Endothelial cell of umbilical vein (primary cell): ENCODE measurements at regions not wholly inside any gene's neighbourhood (a gene's known extent, or its start where the extent isn't known, plus 50 kb on each side); places are given as distances from the start of the nearest gene placed in this dataset.

Source experiments
- BruUV-seq: library from RNA; stranded (reverse); fragments of 400-500 nt; replicated peaks from 2 replicates; lab custom pipeline; 2021; lab: Mats Ljungman, UMichigan
- CTCF ChIA-PET: fragments of 300-600, 350-600 bp; sonication (Branson Sonifier 250); formaldehyde crosslinking; loops from one replicate; lab custom pipeline; 2021; ENCODE audit warnings: antibody characterized with exemption, inconsistent platforms; lab: Charles Lee
- POLR2A ChIA-PET: fragments of 300-600, 350-600 bp; sonication (Branson Sonifier 250); formaldehyde crosslinking; loops from one replicate; lab custom pipeline; 2021; ENCODE audit warnings: antibody characterized with exemption, inconsistent platforms; lab: Charles Lee
- DNase-seq: peaks from one replicate; pipeline ENCODE4 v3.0.0-alpha.2; 2011; ENCODE audit warnings: low read depth, low spot score
- FAIRE-seq: peaks from 2 replicates; lab custom pipeline; 2011; peaks lifted over from hg19 to GRCh38; lab: Jason Lieb, UNC
- H2AFZ ChIP-seq: 2 replicates; pipeline ENCODE4 v1.6.0; 2012; ENCODE audit warnings: low read depth, low read length, control low read depth, inconsistent platforms
- H3K27ac ChIP-seq: 2 replicates; pipeline ENCODE4 v1.5.1; 2011; ENCODE audit warnings: low read depth, mild to moderate bottlenecking, control low read depth, low read length, moderate library complexity; ENCODE audit not compliant: insufficient read depth
- H3K27me3 ChIP-seq, 2 experiments: 2 replicates each; pipeline versions ENCODE4 v1.6.0 to v1.6.1; 2011; ENCODE audit warnings: low read length in 2 of 2, mixed read lengths in 1 of 2; ENCODE audit not compliant: control insufficient read depth in 2 of 2, insufficient read depth in 2 of 2
- H3K36me3 ChIP-seq, 2 experiments: 2 replicates in 1 of 2; 3 replicates in 1 of 2; pipeline ENCODE4 v1.5.1; 2011; ENCODE audit warnings: low read length in 2 of 2, mild to moderate bottlenecking in 1 of 2, moderate library complexity in 1 of 2; ENCODE audit not compliant: control insufficient read depth in 2 of 2, insufficient read depth in 2 of 2; ENCODE audit errors: extremely low read depth in 1 of 2
- H3K4me1 ChIP-seq: 3 replicates; pipeline ENCODE4 v1.5.1; 2011; ENCODE audit warnings: mild to moderate bottlenecking, low read length; ENCODE audit not compliant: control insufficient read depth, insufficient read depth; ENCODE audit errors: extremely low read depth
- H3K4me2 ChIP-seq: 2 replicates; pipeline ENCODE4 v1.6.1; 2011; ENCODE audit warnings: low read length, control low read depth, mixed read lengths; ENCODE audit not compliant: insufficient read depth
- H3K4me3 ChIP-seq, 3 experiments: fragments of 200-600 bp in 1 of 3; sonication (generic), shearing (Covaris generic) in 1 of 3; replicated peaks in 1 of 3; 2 replicates each; pipeline ENCODE4 v1.5.1; 2011 to 2016; ENCODE audit warnings: control low read depth in 3 of 3, low read length in 3 of 3, mild to moderate bottlenecking in 2 of 3, inconsistent platforms in 1 of 3, low read depth in 1 of 3, moderate library complexity in 1 of 3; ENCODE audit not compliant: insufficient read depth in 1 of 3
- H3K79me2 ChIP-seq: 2 replicates; pipeline ENCODE4 v1.6.0; 2012; ENCODE audit warnings: low read length, inconsistent platforms; ENCODE audit not compliant: control insufficient read depth, insufficient read depth
- H3K9ac ChIP-seq: replicated peaks from 2 replicates; pipeline ENCODE3; 2011; ENCODE audit warnings: low read length, control low read depth; ENCODE audit not compliant: insufficient read depth; ENCODE audit errors: extremely low read depth
- H3K9me1 ChIP-seq: replicated peaks from 3 replicates; pipeline ENCODE4 v1.6.0; 2011; ENCODE audit warnings: mild to moderate bottlenecking, low read length; ENCODE audit not compliant: control insufficient read depth, insufficient read depth; ENCODE audit errors: extremely low read depth
- H3K9me3 ChIP-seq: replicated peaks from 2 replicates; pipeline ENCODE4 v1.5.1; 2012; ENCODE audit warnings: low read length, inconsistent platforms; ENCODE audit not compliant: control insufficient read depth, insufficient read depth
- H4K20me1 ChIP-seq: replicated peaks from 2 replicates; pipeline ENCODE3; 2011; ENCODE audit warnings: mild to moderate bottlenecking, low read length; ENCODE audit not compliant: control insufficient read depth, insufficient read depth; ENCODE audit errors: extremely low read depth
- EZH2 ChIP-seq: IDR thresholded peaks from 2 replicates; pipeline ENCODE4 v1.6.1; 2012; ENCODE audit warnings: borderline replicate concordance, low read depth, mild to moderate bottlenecking, moderate library complexity, low read length, inconsistent platforms; ENCODE audit not compliant: severe bottlenecking
- FOS ChIP-seq: IDR thresholded peaks from 2 replicates; pipeline ENCODE4 v1.6.1; 2011; ENCODE audit warnings: mild to moderate bottlenecking, low read length, moderate library complexity, borderline replicate concordance; ENCODE audit not compliant: insufficient read depth
- GATA2 ChIP-seq: IDR thresholded peaks from 2 replicates; pipeline ENCODE4 v1.7.0; 2011; ENCODE audit warnings: low read depth, mild to moderate bottlenecking, moderate library complexity, mixed read lengths, low read length; ENCODE audit not compliant: insufficient read length, insufficient read depth
- JUN ChIP-seq: IDR thresholded peaks from 2 replicates; pipeline ENCODE4 v1.6.1; 2011; ENCODE audit warnings: borderline replicate concordance, low read depth; ENCODE audit not compliant: insufficient read length, insufficient read depth
- MAX ChIP-seq: IDR thresholded peaks from 2 replicates; pipeline ENCODE4 v1.6.1; 2011; ENCODE audit not compliant: insufficient read depth, insufficient read length
- MYC ChIP-seq: IDR thresholded peaks from one replicate; pipeline ENCODE4 v1.6.1; 2011; ENCODE audit warnings: mild to moderate bottlenecking, low read depth, low read length
- POLR2A ChIP-seq: IDR thresholded peaks from 2 replicates; pipeline ENCODE4 v1.6.1; 2012; ENCODE audit warnings: low read depth, mild to moderate bottlenecking, control low read depth, low read length
- POLR2AphosphoS5 ChIP-seq: IDR thresholded peaks from 2 replicates; pipeline ENCODE4 v1.6.1; 2012; ENCODE audit warnings: low read depth, mild to moderate bottlenecking, control low read depth, low read length, moderate library complexity; ENCODE audit not compliant: insufficient read depth
- dilution Hi-C: fragments of 300-500 bp; cut with MboI; formaldehyde crosslinking; loops from one replicate; pipeline ENCODE4 v1.15.0; 2019; ENCODE audit warnings: low sequenced_read_pairs; ENCODE audit not compliant: extremely low pct_ligation_motif_present
- intact Hi-C: fragments of 100-400 bp; cut with micrococcal nuclease; formaldehyde crosslinking; loops from one replicate; pipeline ENCODE4 v1.10.0; 2022
- TF ChIP-seq, protein P1 (sequence below), 2 donors: IDR thresholded peaks; 1 replicate in 1 of 2; 2 replicates in 1 of 2; pipeline ENCODE4 v1.5.1; 2011; ENCODE audit warnings: low read length in 2 of 2, mild to moderate bottlenecking in 2 of 2, moderate library complexity in 2 of 2, control low read depth in 1 of 2, inconsistent platforms in 1 of 2, low read depth in 1 of 2; ENCODE audit not compliant: insufficient read depth in 1 of 2; ENCODE audit errors: extremely low read depth in 1 of 2

DNA sequence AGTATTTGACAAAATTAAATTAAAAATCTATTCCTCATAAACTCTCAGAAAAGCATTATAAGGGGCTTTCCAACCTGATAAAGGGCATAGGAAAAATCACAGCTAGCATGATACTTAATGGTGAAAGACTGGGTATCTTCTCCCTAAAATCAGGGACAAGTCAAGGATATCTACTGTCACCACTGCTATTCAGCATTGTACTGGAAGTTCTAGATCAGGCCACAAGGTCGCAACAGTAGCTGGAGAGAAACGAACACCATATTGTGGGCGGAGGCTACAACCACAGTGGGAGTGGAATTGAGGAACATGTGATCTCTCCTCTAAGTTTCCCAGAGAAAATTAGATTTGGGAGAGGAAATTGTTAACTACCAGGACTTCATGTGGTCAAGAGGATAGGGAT is 70.0 kb upstream of the NAMPT start:
- TF ChIP-seq POLR2AphosphoS5, result no peak
- CTCF ChIA-PET, result no interaction called here
- H3K27ac ChIP-seq, result no peak overlapping the region
- no peaks in the 10 kb centered on the region for H3K9me1 ChIP-seq
- POLR2A ChIA-PET, result no interaction called here
- intact Hi-C loops (no loop called here), dilution Hi-C loops (no loop called here)
- DNase-seq (no peak), FAIRE-seq (no peak)
- H3K9ac ChIP-seq, result no peak overlapping the region
- H3K4me1 ChIP-seq, result no peaks in the 10 kb centered on the region
- no TSS peak for BruUV-seq
- peaks cover 0 to 6% of the 10 kb centered on the region in 2 experiments for H3K27me3 ChIP-seq
- H2AFZ ChIP-seq, result no peak overlapping the region
- no peaks in the 10 kb centered on the region for H4K20me1 ChIP-seq
- H3K36me3 ChIP-seq, result no peaks in the 10 kb centered on the region
- H3K79me2 ChIP-seq, result no peaks in the 10 kb centered on the region
- H3K9me3 ChIP-seq, result no peaks in the 10 kb centered on the region
- H3K4me2 ChIP-seq, result no peak overlapping the region
- no peak overlapping the region for H3K4me3 ChIP-seq

- Histone ChIP-seq H3K4me3 (no peak overlapping the region), H3K9ac (no peak overlapping the region), H3K27me3 (peaks cover 0 to 6% of the 10 kb centered on the region in 2 experiments), H3K9me1 (no peaks in the 10 kb centered on the region), H3K4me1 (no peaks in the 10 kb centered on the region), H2AFZ (no peak overlapping the region), H3K4me2 (no peak overlapping the region), H3K27ac (no peak overlapping the region), H3K79me2 (no peaks in the 10 kb centered on the region), H3K9me3 (no peaks in the 10 kb centered on the region), H3K36me3 (no peaks in the 10 kb centered on the region), H4K20me1 (no peaks in the 10 kb centered on the region)
- POLR2A ChIA-PET, result no interaction called here
- FAIRE-seq (no peak), DNase-seq (no peak)
- intact Hi-C loops (no loop called here), dilution Hi-C loops (no loop called here)
- TF ChIP-seq POLR2A (no peak), MYC (no peak), JUN (no peak), POLR2AphosphoS5 (no peak), GATA2 (no peak), EZH2 (no peak), MAX (no peak), FOS (no peak)
- TF ChIP-seq, protein P1, sequence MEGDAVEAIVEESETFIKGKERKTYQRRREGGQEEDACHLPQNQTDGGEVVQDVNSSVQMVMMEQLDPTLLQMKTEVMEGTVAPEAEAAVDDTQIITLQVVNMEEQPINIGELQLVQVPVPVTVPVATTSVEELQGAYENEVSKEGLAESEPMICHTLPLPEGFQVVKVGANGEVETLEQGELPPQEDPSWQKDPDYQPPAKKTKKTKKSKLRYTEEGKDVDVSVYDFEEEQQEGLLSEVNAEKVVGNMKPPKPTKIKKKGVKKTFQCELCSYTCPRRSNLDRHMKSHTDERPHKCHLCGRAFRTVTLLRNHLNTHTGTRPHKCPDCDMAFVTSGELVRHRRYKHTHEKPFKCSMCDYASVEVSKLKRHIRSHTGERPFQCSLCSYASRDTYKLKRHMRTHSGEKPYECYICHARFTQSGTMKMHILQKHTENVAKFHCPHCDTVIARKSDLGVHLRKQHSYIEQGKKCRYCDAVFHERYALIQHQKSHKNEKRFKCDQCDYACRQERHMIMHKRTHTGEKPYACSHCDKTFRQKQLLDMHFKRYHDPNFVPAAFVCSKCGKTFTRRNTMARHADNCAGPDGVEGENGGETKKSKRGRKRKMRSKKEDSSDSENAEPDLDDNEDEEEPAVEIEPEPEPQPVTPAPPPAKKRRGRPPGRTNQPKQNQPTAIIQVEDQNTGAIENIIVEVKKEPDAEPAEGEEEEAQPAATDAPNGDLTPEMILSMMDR (IDR thresholded peaks at IDR 0.05; ENCODE audit: extremely low read depth in 1 of 2, insufficient read depth in 1 of 2, low read depth in 1 of 2, low read length in 2 of 2), result no peak
- no TSS peak for BruUV-seq
- CTCF ChIA-PET, result no interaction called here
Observed at GRCh38 chr7:106353944-106354343, 69.2 kb upstream of the NAMPT start.
